HepG2 (cell line): ENCODE measurements at regions not wholly inside any gene's neighbourhood (a gene's known extent, or its start where the extent isn't known, plus 50 kb on each side); places are given as distances from the start of the nearest gene placed in this dataset.

Experiments
- ATF4 ChIP-seq, 2 experiments: fragments of 450-650 bp in 1 of 2; sonication (generic) in 1 of 2; formaldehyde crosslinking; IDR thresholded peaks; 2 replicates each; pipeline versions ENCODE4 v1.5.0 to v1.8.0; 2020 to 2022; ENCODE audit warnings: mild to moderate bottlenecking in 1 of 2, missing genetic modification reagents in 1 of 2
- CENPBD1 ChIP-seq: sonication (generic); formaldehyde crosslinking; IDR thresholded peaks from 2 replicates; pipeline ENCODE4 v1.8.0; 2022; ENCODE audit warnings: missing genetic modification reagents, low read depth, mild to moderate bottlenecking, borderline replicate concordance
- GTF3A ChIP-seq: sonication (generic); formaldehyde crosslinking; conservative IDR thresholded peaks from 2 replicates; pipeline ENCODE4 v1.4.0; 2020; ENCODE audit warnings: mild to moderate bottlenecking, missing genetic modification reagents
- HES4 ChIP-seq: sonication (generic); formaldehyde crosslinking; IDR thresholded peaks from 2 replicates; pipeline ENCODE4 v1.9.0; 2021; ENCODE audit warnings: mild to moderate bottlenecking, missing genetic modification reagents, borderline replicate concordance
- KDM3A ChIP-seq: IDR thresholded peaks from 2 replicates; pipeline ENCODE4 v1.6.1; 2018; ENCODE audit warnings: low read depth, missing compliant biosample characterization
- KDM6A ChIP-seq: IDR thresholded peaks from 2 replicates; pipeline ENCODE4 v1.6.1; 2016; ENCODE audit warnings: low read depth
- MNT ChIP-seq: fragments of 450-650 bp; IDR thresholded peaks from 2 replicates; pipeline ENCODE4 v1.6.1; 2016
- MYNN ChIP-seq: sonication (generic); formaldehyde crosslinking; IDR thresholded peaks from 2 replicates; pipeline ENCODE4 v1.4.0; 2020; ENCODE audit warnings: mild to moderate bottlenecking, low read depth, missing genetic modification reagents
- NFYB ChIP-seq: sonication (generic); formaldehyde crosslinking; IDR thresholded peaks from 2 replicates; pipeline ENCODE4 v1.4.0; 2020; ENCODE audit warnings: missing genetic modification reagents
- NONO ChIP-seq, 2 experiments: fragments of 450-650 bp in 1 of 2; sonication (generic) in 1 of 2; formaldehyde crosslinking in 1 of 2; IDR thresholded peaks in 1 of 2; conservative IDR thresholded peaks in 1 of 2; 2 replicates each; pipeline versions ENCODE4 v1.6.1 to v1.8.0; 2017 to 2022; ENCODE audit warnings: mild to moderate bottlenecking in 1 of 2, missing genetic modification reagents in 1 of 2, moderate library complexity in 1 of 2
- POLR2AphosphoS2 ChIP-seq: IDR thresholded peaks from 2 replicates; pipeline ENCODE4 v1.6.1; 2011; ENCODE audit warnings: low read depth, low read length, improper control_type of control experiment
- RELA ChIP-seq: sonication (generic); formaldehyde crosslinking; IDR thresholded peaks from 2 replicates; pipeline ENCODE4 v1.4.0; 2020; ENCODE audit warnings: missing genetic modification reagents
- RFX5 ChIP-seq: IDR thresholded peaks from 2 replicates; pipeline ENCODE4 v1.6.1; 2011; ENCODE audit warnings: low read depth, low read length, improper control_type of control experiment
- TMF1 ChIP-seq: sonication (generic); formaldehyde crosslinking; IDR thresholded peaks from 2 replicates; pipeline ENCODE4 v1.8.1; 2022; ENCODE audit warnings: low read depth, missing genetic modification reagents
- UBTF ChIP-seq: sonication (generic); formaldehyde crosslinking; IDR thresholded peaks from 2 replicates; pipeline ENCODE4 v1.4.0; 2020; ENCODE audit warnings: mild to moderate bottlenecking, missing genetic modification reagents
- WIZ ChIP-seq: sonication (generic); formaldehyde crosslinking; IDR thresholded peaks from 2 replicates; pipeline ENCODE4 v1.5.1; 2020; ENCODE audit warnings: mild to moderate bottlenecking, missing genetic modification reagents
- ZNF33B ChIP-seq: sonication (generic); formaldehyde crosslinking; IDR thresholded peaks from 2 replicates; pipeline ENCODE4 v1.5.1; 2020; ENCODE audit warnings: mild to moderate bottlenecking, missing genetic modification reagents
- ZNF629 ChIP-seq: sonication (generic); formaldehyde crosslinking; conservative IDR thresholded peaks from 2 replicates; pipeline ENCODE4 v1.5.0; 2020; ENCODE audit warnings: missing genetic modification reagents
- ZNF652 ChIP-seq: IDR thresholded peaks from 2 replicates; pipeline ENCODE4 v1.6.1; 2016; ENCODE audit warnings: low read depth, borderline replicate concordance
- ZNF710 ChIP-seq: sonication (generic); formaldehyde crosslinking; IDR thresholded peaks from 2 replicates; pipeline ENCODE4 v1.5.0; 2020; ENCODE audit warnings: mild to moderate bottlenecking, missing genetic modification reagents, borderline replicate concordance
- ZNF737 ChIP-seq: sonication (generic); formaldehyde crosslinking; IDR thresholded peaks from 2 replicates; pipeline ENCODE4 v1.5.0; 2020; ENCODE audit warnings: missing genetic modification reagents, mild to moderate bottlenecking, borderline replicate concordance
- ZNF784 ChIP-seq: sonication (generic); formaldehyde crosslinking; IDR thresholded peaks from 2 replicates; pipeline ENCODE4 v1.5.1; 2020; ENCODE audit warnings: missing genetic modification reagents, mild to moderate bottlenecking, borderline replicate concordance

GRCh38 chr21:39020751-39021477 lies 162.3 kb downstream of the PSMG1 start (continued):
- TF ChIP-seq NFYB (CRISPR knock-in tag) (no peak), ZNF652 (CRISPR knock-in tag) (no peak), KDM3A (CRISPR knock-in tag) (0 out of 2 replicates have a peak, but pooled peaks have one; percentile 47), CENPBD1 (CRISPR knock-in tag) (no peak), NONO (IDR thresholded peaks at IDR 0.05) (no peak), NONO (CRISPR knock-in tag; conservative IDR thresholded peaks at IDR 0.05) (no peak), GTF3A (CRISPR knock-in tag) (no peak), ZNF784 (CRISPR knock-in tag) (peak; percentile 60; the same call in 1 of the 2 replicates), WIZ (CRISPR knock-in tag) (0 out of 2 replicates have a peak, but pooled peaks have one; percentile 38), TMF1 (CRISPR knock-in tag) (no peak), ZNF629 (CRISPR knock-in tag) (no peak), MYNN (CRISPR knock-in tag) (no peak), ZNF710 (CRISPR knock-in tag) (peak; percentile 52; the same call in 1 of the 2 replicates), HES4 (CRISPR knock-in tag) (no peak), RELA (CRISPR knock-in tag) (no peak), KDM6A (CRISPR knock-in tag) (0 out of 2 replicates have a peak, but pooled peaks have one; percentile 52), ZNF737 (CRISPR knock-in tag) (no peak), UBTF (CRISPR knock-in tag) (peak; percentile 49), RFX5 (no peak), ZNF33B (CRISPR knock-in tag) (no peak), ATF4 (CRISPR knock-in tag; IDR thresholded peaks at IDR 0.05) (no peak), POLR2AphosphoS2 (no peak), MNT (no peak)
